ENCODE measurements at regions not wholly inside any gene's neighbourhood (a gene's known extent, or its start where the extent isn't known, plus 50 kb on each side); places are given as distances from the start of the nearest gene placed in this dataset.

GRCh38 chr15:31216215-31216911 is 110.3 kb upstream of the KLF13 start:
- TF ChIP-seq CTCF (IDR thresholded peaks at IDR 0.05; ENCODE audit: insufficient read depth, low read length), result no peak
- peak overlapping the region; percentile 44 for H3K4me3 ChIP-seq (ENCODE audit: low read depth, low read length)
- DNase-seq (ENCODE audit: low read depth), result peak; percentile 64

- no peak for DNase-seq (ENCODE audit: low read depth)
- TF ChIP-seq CTCF (IDR thresholded peaks at IDR 0.05; ENCODE audit: insufficient read depth, low read length), result no peak
These were observed 109.6 kb upstream of the KLF13 start for GRCh38 chr15:31217067-31217466.

GRCh38 chr15:31217566-31218270 is 108.9 kb upstream of the KLF13 start:
- H3K4me3 ChIP-seq (ENCODE audit: low read depth, low read length), result no peak overlapping the region
- TF ChIP-seq CTCF (IDR thresholded peaks at IDR 0.05; ENCODE audit: insufficient read depth, low read length), result no peak
- DNase-seq (ENCODE audit: low read depth), result no peak

More at GRCh38 chr15:31217067-31217466, 109.6 kb upstream of the KLF13 start:
- no peak overlapping the region for H3K4me3 ChIP-seq (ENCODE audit: low read depth, low read length)

- no peak for TF ChIP-seq CTCF (IDR thresholded peaks at IDR 0.05; ENCODE audit: insufficient read depth, low read length)
- H3K4me3 ChIP-seq (ENCODE audit: low read depth, low read length), result no peak overlapping the region
- DNase-seq (ENCODE audit: low read depth), result no peak
These were observed 107.4 kb upstream of the KLF13 start for GRCh38 chr15:31219221-31219620.

- TF ChIP-seq CTCF (IDR thresholded peaks at IDR 0.05; ENCODE audit: insufficient read depth, low read length), result no peak
- no peak for DNase-seq (ENCODE audit: low read depth)
- no peak overlapping the region for H3K4me3 ChIP-seq (ENCODE audit: low read depth, low read length)
These were observed 104.6 kb upstream of the KLF13 start for GRCh38 chr15:31221936-31222515.

GRCh38 chr15:31222773-31223341 is 103.8 kb upstream of the KLF13 start:
- no peak overlapping the region for H3K4me3 ChIP-seq (ENCODE audit: low read depth, low read length)
- no peak for TF ChIP-seq CTCF (IDR thresholded peaks at IDR 0.05; ENCODE audit: insufficient read depth, low read length)
- no peak for DNase-seq (ENCODE audit: low read depth)
